ENCODE measurements at regions not wholly inside any gene's neighbourhood (a gene's known extent, or its start where the extent isn't known, plus 50 kb on each side); places are given as distances from the start of the nearest gene placed in this dataset.
A peak's percentile ranks its signal among the peaks of the same experiment; 100 is the strongest.

DNA sequence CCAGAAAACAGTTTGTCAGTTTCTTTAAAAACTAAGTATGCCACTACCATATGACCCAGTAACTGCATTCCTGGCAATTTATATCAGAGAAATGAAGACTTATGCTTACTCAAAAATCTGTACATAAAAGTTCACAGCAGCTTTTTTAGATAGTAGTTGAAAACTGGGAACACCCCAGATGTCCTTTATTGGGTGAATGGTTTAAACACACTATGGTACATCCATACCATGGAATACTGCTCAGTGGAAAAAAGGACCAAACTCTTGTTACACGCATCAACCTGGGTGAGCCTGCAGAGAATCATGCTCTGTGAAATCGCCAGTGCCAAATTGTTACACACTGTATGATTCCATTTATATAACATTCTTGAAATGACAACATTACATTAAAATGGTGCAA, 127.6 kb upstream of the RET start:
- TF ChIP-seq POLR2A (IDR thresholded peaks at IDR 0.05) = no peak
- TF ChIP-seq, protein P1, sequence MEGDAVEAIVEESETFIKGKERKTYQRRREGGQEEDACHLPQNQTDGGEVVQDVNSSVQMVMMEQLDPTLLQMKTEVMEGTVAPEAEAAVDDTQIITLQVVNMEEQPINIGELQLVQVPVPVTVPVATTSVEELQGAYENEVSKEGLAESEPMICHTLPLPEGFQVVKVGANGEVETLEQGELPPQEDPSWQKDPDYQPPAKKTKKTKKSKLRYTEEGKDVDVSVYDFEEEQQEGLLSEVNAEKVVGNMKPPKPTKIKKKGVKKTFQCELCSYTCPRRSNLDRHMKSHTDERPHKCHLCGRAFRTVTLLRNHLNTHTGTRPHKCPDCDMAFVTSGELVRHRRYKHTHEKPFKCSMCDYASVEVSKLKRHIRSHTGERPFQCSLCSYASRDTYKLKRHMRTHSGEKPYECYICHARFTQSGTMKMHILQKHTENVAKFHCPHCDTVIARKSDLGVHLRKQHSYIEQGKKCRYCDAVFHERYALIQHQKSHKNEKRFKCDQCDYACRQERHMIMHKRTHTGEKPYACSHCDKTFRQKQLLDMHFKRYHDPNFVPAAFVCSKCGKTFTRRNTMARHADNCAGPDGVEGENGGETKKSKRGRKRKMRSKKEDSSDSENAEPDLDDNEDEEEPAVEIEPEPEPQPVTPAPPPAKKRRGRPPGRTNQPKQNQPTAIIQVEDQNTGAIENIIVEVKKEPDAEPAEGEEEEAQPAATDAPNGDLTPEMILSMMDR (IDR thresholded peaks at IDR 0.05 in 4 of 5, conservative IDR thresholded peaks at IDR 0.05 in 1 of 5) = no peak
- Histone ChIP-seq H3K4me3 (no peak overlapping the region), H3K27ac (no peak overlapping the region), H3K27me3 (peaks cover 0 to 16% (median 4%) of the 10 kb centered on the region in 3 donors), H3K9me3 (no peaks in the 10 kb centered on the region), H3K4me1 (peaks cover 0 to 7% of the 10 kb centered on the region in 2 donors), H3K36me3 (no peaks in the 10 kb centered on the region)
- ATAC-seq = no peak
- intact Hi-C loops (cut with DNase I; ENCODE audit: low total_unique reads) = no loop called here
- in situ Hi-C loops (cut with MboI; ENCODE audit: low sequenced_read_pairs in 4 of 4) = no loop called here
- no peak for DNase-seq

DNA sequence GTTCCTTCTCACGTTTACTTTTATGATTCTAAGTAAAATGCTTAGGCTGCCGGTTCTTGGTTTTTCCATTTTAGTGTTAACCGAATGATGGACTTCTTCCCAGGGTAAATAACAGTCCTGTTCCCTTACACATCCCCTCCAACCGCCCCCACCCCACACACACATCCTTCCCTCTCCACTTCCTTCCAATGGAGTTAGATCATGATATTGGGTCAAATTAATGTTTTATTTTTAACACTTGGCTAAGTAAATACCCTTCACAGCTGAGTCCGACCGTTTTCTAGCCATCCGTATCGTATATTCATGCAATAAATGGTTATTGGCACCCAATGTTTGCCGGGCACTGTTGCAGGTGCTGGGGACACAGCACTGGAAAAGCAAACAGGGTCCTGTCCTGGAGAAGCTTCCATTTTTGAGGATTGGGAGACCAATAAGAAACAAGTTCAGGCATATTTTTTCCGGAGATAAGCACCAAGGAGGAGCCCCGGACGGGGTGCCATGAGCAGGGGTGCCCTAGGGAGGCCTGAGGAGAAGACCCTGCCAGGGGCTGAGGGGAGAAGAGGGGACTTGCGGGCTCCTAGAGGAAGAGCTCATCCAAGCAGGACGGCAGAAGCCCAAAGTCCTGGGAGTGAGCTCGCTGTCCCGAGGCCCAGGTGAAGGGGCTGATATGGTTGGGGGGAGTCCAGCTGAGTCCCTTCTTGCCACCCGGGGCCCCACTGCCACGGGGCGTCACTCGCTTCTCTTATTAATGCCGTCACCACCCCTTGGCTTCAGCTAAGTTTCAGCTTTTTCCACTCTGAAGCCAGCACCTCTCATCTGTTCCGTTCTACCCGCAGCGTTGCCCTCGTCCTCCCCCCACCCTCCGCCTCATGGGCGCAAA, 126.0 kb upstream of the RET start:
- Histone ChIP-seq H3K36me3 (no peaks in the 10 kb centered on the region), H3K4me1 (peaks cover 0 to 7% of the 10 kb centered on the region in 2 donors), H3K4me3 (no peak overlapping the region), H3K9me3 (no peaks in the 10 kb centered on the region), H3K27me3 (peaks cover 0 to 16% (median 4%) of the 10 kb centered on the region in 3 donors), H3K27ac (no peak overlapping the region)
- ATAC-seq (no peak), DNase-seq (no peak)
- no peak for TF ChIP-seq POLR2A (IDR thresholded peaks at IDR 0.05)
- TF ChIP-seq, protein P1 (IDR thresholded peaks at IDR 0.05 in 4 of 5, conservative IDR thresholded peaks at IDR 0.05 in 1 of 5) = no peak
- in situ Hi-C loops (cut with MboI; ENCODE audit: low sequenced_read_pairs in 4 of 4) = no loop called here
- intact Hi-C loops (cut with DNase I; ENCODE audit: low total_unique reads) = no loop called here

DNA sequence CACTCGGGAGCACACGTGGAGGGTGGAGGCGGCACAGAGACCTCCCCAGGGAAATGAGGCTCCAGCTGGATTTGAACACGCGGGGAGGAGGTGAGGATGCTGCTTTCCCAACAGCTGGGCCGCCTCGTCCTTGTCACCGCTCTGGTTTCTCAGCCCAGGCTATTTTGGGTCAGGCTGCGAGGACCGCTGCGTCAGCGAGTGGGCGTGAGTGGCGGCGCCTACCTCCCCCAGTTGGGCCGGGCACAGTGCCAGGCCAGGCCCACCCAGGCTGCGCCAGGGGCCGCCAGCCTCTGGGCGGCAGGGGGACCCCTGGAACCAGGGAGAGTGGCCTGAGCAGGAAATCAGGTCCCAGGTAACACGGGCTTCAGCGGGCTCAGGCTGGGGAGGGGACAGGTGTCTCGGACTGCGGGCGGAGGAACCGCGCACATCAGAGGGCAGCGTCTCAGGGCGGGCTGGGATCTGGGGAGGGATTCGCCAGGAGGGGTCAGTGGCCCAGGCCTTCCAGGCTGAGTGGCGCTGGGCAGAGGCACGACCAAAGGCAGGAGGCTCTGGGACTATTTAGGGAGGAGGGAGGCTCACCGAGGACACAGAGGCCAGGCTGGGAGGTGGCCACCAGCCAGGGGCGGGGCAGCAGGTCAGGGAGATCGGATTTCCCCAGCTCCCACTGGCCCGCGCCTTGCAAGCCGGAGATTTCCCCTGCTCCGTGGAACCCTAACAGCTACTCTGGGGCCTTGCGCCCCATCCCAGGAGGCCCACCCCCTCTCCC, 125.2 kb upstream of the RET start:
- peaks cover 0 to 16% (median 4%) of the 10 kb centered on the region in 3 donors for H3K27me3 ChIP-seq
- peak in 1 of 2 donors; percentile 23 for DNase-seq
- peak overlapping the region in 3 of 4 donors; percentile 33 to 44 (median 39) for H3K27ac ChIP-seq
- intact Hi-C loops (cut with DNase I; ENCODE audit: low total_unique reads) = no loop called here
- no peaks in the 10 kb centered on the region for H3K36me3 ChIP-seq
- peaks cover 0 to 7% of the 10 kb centered on the region in 2 donors for H3K4me1 ChIP-seq
- peak overlapping the region in 1 of 4 donors; percentile 1 for H3K4me3 ChIP-seq
- in situ Hi-C loops (cut with MboI; ENCODE audit: low sequenced_read_pairs in 4 of 4) = no loop called here
- TF ChIP-seq, protein P1 (IDR thresholded peaks at IDR 0.05 in 4 of 5, conservative IDR thresholded peaks at IDR 0.05 in 1 of 5) = no peak
- TF ChIP-seq POLR2A (IDR thresholded peaks at IDR 0.05) = no peak
- no peaks in the 10 kb centered on the region for H3K9me3 ChIP-seq
- peak; percentile 31 to 44 for ATAC-seq

DNA sequence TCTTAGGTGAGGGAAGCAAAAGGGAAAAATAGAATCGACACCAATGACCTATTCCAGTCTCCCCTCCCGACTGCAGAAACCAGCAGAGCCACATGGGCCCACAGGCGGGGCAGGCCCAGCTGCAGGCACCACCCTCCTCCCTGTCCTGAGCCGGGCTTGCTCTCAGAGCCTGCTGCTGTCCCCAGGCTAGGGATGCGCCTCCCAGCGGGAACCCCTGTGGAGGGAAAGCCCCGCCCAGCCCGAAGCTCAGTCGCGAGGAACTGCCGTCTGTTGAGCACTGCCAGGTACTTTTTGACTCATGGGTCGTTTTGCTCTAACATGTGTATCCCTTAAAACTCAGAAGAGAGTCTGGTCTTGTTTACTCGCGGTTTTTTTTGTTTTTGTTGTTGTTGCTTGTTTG, 124.5 kb upstream of the RET start:
- Histone ChIP-seq H3K27ac (peak overlapping the region in 3 of 4 donors; percentile 33 to 44 (median 39)), H3K36me3 (no peaks in the 10 kb centered on the region), H3K4me1 (peaks cover 0 to 7% of the 10 kb centered on the region in 2 donors), H3K27me3 (peaks cover 0 to 16% (median 4%) of the 10 kb centered on the region in 3 donors), H3K9me3 (no peaks in the 10 kb centered on the region), H3K4me3 (no peak overlapping the region)
- DNase-seq (peak in 1 of 2 donors; percentile 34), ATAC-seq (peak; percentile 49 to 68)
- intact Hi-C loops (cut with DNase I; ENCODE audit: low total_unique reads) (no loop called here), in situ Hi-C loops (cut with MboI; ENCODE audit: low sequenced_read_pairs in 4 of 4) (no loop called here)
- TF ChIP-seq, protein P1 (IDR thresholded peaks at IDR 0.05 in 4 of 5, conservative IDR thresholded peaks at IDR 0.05 in 1 of 5) = no peak
- no peak for TF ChIP-seq POLR2A (IDR thresholded peaks at IDR 0.05)
